ENCODE measurements at regions not wholly inside any gene's neighbourhood (a gene's known extent, or its start where the extent isn't known, plus 50 kb on each side); places are given as distances from the start of the nearest gene placed in this dataset.

DNA sequence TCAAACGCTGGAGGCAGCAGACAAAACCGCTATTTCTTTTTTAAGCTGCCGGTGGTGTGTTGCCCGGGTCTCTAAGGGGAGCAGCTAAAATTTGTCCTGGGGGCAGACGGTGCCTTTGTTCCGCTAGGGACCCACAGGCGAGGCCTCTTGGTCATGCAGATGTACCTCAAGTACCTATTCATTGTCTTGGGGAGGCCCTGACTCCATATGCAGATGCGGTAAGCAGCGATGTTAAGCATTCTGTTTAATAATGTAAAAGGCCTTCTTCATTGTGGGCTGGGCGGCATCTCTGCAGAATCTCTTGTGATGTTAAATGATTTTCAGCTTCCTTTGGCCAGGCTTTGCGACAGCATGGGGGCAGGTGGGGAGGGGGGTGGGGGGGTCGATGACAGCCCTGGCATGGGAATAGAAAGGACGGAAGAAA, 98.9 kb upstream of the PJA1 start:
- TF ChIP-seq, protein P1, sequence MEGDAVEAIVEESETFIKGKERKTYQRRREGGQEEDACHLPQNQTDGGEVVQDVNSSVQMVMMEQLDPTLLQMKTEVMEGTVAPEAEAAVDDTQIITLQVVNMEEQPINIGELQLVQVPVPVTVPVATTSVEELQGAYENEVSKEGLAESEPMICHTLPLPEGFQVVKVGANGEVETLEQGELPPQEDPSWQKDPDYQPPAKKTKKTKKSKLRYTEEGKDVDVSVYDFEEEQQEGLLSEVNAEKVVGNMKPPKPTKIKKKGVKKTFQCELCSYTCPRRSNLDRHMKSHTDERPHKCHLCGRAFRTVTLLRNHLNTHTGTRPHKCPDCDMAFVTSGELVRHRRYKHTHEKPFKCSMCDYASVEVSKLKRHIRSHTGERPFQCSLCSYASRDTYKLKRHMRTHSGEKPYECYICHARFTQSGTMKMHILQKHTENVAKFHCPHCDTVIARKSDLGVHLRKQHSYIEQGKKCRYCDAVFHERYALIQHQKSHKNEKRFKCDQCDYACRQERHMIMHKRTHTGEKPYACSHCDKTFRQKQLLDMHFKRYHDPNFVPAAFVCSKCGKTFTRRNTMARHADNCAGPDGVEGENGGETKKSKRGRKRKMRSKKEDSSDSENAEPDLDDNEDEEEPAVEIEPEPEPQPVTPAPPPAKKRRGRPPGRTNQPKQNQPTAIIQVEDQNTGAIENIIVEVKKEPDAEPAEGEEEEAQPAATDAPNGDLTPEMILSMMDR (IDR thresholded peaks at IDR 0.05 in 8 of 11, conservative IDR thresholded peaks at IDR 0.05 in 3 of 11): no peak
- TF ChIP-seq POLR2AphosphoS5 (IDR thresholded peaks at IDR 0.05): no peak
- TF ChIP-seq POLR2A (IDR thresholded peaks at IDR 0.05): no peak
